Limb (tissue), 2 donors: ENCODE measurements at regions not wholly inside any gene's neighbourhood (a gene's known extent, or its start where the extent isn't known, plus 50 kb on each side); places are given as distances from the start of the nearest gene placed in this dataset.
A peak's percentile ranks its signal among the peaks of the same experiment; 100 is the strongest.
"Not testable (repeated sequence)": the region's sequence is repeated elsewhere in the genome, so short reads cannot be mapped to it uniquely, and the experiment has no call there.

Experiments
- DNase-seq, 2 donors: peaks; one replicate each; pipeline ENCODE4 v3.0.0-alpha.2; 2016; ENCODE audit errors: extremely low spot score in 2 of 2

GRCh38 chr7:156515911-156516790, 124.4 kb upstream of the RNF32 start:
- no peak for DNase-seq

- DNase-seq, result no peak
These were observed 125.7 kb upstream of the RNF32 start for GRCh38 chr7:156514851-156515250.

GRCh38 chr7:156511426-156511825, 129.1 kb upstream of the RNF32 start:
- DNase-seq, result no peak

- no peak for DNase-seq
These were observed 129.6 kb upstream of the RNF32 start for GRCh38 chr7:156510966-156511365.

GRCh38 chr7:156509216-156509615, 131.4 kb upstream of the RNF32 start:
- DNase-seq, result no peak

- no peak for DNase-seq
These were observed 134.7 kb upstream of the RNF32 start for GRCh38 chr7:156505876-156506275.

GRCh38 chr7:156504687-156505545, 135.7 kb upstream of the RNF32 start:
- DNase-seq, result peak in 1 of 2 donors; percentile 54

GRCh38 chr7:156504006-156504405, 136.6 kb upstream of the RNF32 start:
- no peak for DNase-seq

GRCh38 chr7:156503196-156503595, 137.4 kb upstream of the RNF32 start:
- no peak for DNase-seq

- DNase-seq, result not testable (repeated sequence)
These were observed 138.8 kb upstream of the RNF32 start for GRCh38 chr7:156501815-156502214.

- no peak for DNase-seq
These were observed 141.2 kb upstream of the RNF32 start for GRCh38 chr7:156499247-156499881.

- DNase-seq, result no peak
These were observed 142.6 kb upstream of the RNF32 start for GRCh38 chr7:156497776-156498509.

GRCh38 chr7:156496865-156497264, 143.7 kb upstream of the RNF32 start:
- DNase-seq, result no peak

GRCh38 chr7:156496363-156496769, 144.2 kb upstream of the RNF32 start:
- no peak for DNase-seq

- DNase-seq, result no peak
These were observed 145.6 kb upstream of the RNF32 start for GRCh38 chr7:156494960-156495359.

GRCh38 chr7:156493942-156494341, 146.6 kb upstream of the RNF32 start:
- DNase-seq, result no peak

- DNase-seq, result no peak
These were observed 148.4 kb upstream of the RNF32 start for GRCh38 chr7:156492170-156492569.

GRCh38 chr7:156491435-156491834, 149.1 kb upstream of the RNF32 start:
- no peak for DNase-seq

GRCh38 chr7:156490021-156490800, 150.4 kb upstream of the RNF32 start:
- no peak for DNase-seq

GRCh38 chr7:156487811-156488533, 152.6 kb upstream of the RNF32 start:
- no peak for DNase-seq
